ENCODE measurements at regions not wholly inside any gene's neighbourhood (a gene's known extent, or its start where the extent isn't known, plus 50 kb on each side); places are given as distances from the start of the nearest gene placed in this dataset.

DNA sequence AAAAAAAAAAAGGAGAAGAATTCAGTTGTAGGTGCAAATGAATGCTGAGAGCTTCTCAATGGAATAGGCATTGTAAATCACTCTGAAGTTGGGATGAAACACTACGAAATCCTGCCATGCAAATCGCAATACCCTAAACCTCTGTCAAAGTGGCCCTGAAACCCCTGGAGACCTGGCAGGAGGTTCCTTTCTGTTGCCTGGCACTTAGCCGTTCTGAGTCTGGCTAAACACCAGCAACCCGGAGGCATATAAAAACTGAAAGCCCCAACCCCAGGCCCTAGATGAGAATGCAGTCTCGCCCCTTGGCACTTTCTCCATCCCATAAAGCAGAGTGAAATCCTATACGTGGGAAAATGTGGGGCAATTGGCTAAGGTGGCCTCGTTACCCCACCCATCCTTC, 151.5 kb upstream of the PARP11 start:
- TF ChIP-seq, protein P1, sequence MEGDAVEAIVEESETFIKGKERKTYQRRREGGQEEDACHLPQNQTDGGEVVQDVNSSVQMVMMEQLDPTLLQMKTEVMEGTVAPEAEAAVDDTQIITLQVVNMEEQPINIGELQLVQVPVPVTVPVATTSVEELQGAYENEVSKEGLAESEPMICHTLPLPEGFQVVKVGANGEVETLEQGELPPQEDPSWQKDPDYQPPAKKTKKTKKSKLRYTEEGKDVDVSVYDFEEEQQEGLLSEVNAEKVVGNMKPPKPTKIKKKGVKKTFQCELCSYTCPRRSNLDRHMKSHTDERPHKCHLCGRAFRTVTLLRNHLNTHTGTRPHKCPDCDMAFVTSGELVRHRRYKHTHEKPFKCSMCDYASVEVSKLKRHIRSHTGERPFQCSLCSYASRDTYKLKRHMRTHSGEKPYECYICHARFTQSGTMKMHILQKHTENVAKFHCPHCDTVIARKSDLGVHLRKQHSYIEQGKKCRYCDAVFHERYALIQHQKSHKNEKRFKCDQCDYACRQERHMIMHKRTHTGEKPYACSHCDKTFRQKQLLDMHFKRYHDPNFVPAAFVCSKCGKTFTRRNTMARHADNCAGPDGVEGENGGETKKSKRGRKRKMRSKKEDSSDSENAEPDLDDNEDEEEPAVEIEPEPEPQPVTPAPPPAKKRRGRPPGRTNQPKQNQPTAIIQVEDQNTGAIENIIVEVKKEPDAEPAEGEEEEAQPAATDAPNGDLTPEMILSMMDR (conservative IDR thresholded peaks at IDR 0.05; ENCODE audit: low read depth in 2 of 2) = no peak
- no peak for TF ChIP-seq EZH2phosphoT487 (IDR thresholded peaks at IDR 0.05; ENCODE audit: unreplicated experiment)
- TF ChIP-seq EZH2 (IDR thresholded peaks at IDR 0.05; ENCODE audit: low read depth, unreplicated experiment) = no peak
- TF ChIP-seq, protein P2, sequence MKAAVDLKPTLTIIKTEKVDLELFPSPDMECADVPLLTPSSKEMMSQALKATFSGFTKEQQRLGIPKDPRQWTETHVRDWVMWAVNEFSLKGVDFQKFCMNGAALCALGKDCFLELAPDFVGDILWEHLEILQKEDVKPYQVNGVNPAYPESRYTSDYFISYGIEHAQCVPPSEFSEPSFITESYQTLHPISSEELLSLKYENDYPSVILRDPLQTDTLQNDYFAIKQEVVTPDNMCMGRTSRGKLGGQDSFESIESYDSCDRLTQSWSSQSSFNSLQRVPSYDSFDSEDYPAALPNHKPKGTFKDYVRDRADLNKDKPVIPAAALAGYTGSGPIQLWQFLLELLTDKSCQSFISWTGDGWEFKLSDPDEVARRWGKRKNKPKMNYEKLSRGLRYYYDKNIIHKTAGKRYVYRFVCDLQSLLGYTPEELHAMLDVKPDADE (IDR thresholded peaks at IDR 0.05) = no peak
- no peak for TF ChIP-seq POLR2AphosphoS5 (IDR thresholded peaks at IDR 0.05; ENCODE audit: low read depth)
- no peak for TF ChIP-seq NANOG (IDR thresholded peaks at IDR 0.05; ENCODE audit: borderline replicate concordance)

All from GM23338 (cell line).